KG1 (cell line): ENCODE measurements at regions not wholly inside any gene's neighbourhood (a gene's known extent, or its start where the extent isn't known, plus 50 kb on each side); places are given as distances from the start of the nearest gene placed in this dataset.

Source experiments
- DNase-seq: peaks from one replicate; lab custom pipeline; 2025; lab: John Stamatoyannopoulos, UW

- no peak for DNase-seq
Measured at GRCh38 chr6:139514819-139515218, 140.4 kb upstream of the CITED2 start.

- DNase-seq = no peak
Measured at GRCh38 chr6:139510040-139510790, 135.8 kb upstream of the CITED2 start.

- DNase-seq = no peak
Measured at GRCh38 chr6:139509167-139509566, 134.7 kb upstream of the CITED2 start.

- DNase-seq = no peak
Measured at GRCh38 chr6:139508576-139508975, 134.1 kb upstream of the CITED2 start.

GRCh38 chr6:139508023-139508422 lies 133.6 kb upstream of the CITED2 start:
- no peak for DNase-seq

- no peak for DNase-seq
Measured at GRCh38 chr6:139500977-139501376, 126.5 kb upstream of the CITED2 start.

GRCh38 chr6:139498715-139499114 lies 124.3 kb upstream of the CITED2 start:
- DNase-seq = no peak

GRCh38 chr6:139497345-139497961 lies 123.0 kb upstream of the CITED2 start:
- no peak for DNase-seq

GRCh38 chr6:139496654-139497344 lies 122.4 kb upstream of the CITED2 start:
- no peak for DNase-seq

GRCh38 chr6:139494376-139494990 lies 120.0 kb upstream of the CITED2 start:
- DNase-seq = no peak

- DNase-seq = no peak
Measured at GRCh38 chr6:139490482-139490881, 116.0 kb upstream of the CITED2 start.

GRCh38 chr6:139486476-139486799 lies 112.0 kb upstream of the CITED2 start:
- DNase-seq = no peak

GRCh38 chr6:139485742-139486475 lies 111.5 kb upstream of the CITED2 start:
- DNase-seq = no peak

- DNase-seq = no peak
Measured at GRCh38 chr6:139485185-139485584, 110.7 kb upstream of the CITED2 start.

GRCh38 chr6:139483079-139483478 lies 108.6 kb upstream of the CITED2 start:
- no peak for DNase-seq

GRCh38 chr6:139482287-139482686 lies 107.8 kb upstream of the CITED2 start:
- no peak for DNase-seq

- no peak for DNase-seq
Measured at GRCh38 chr6:139480356-139481165, 106.1 kb upstream of the CITED2 start.

GRCh38 chr6:139479433-139480222 lies 105.2 kb upstream of the CITED2 start:
- DNase-seq = no peak

GRCh38 chr6:139475646-139476045 lies 101.2 kb upstream of the CITED2 start:
- DNase-seq = no peak

- no peak for DNase-seq
Measured at GRCh38 chr6:139475241-139475640, 100.8 kb upstream of the CITED2 start.
